Smooth muscle cell (in vitro differentiated cells): ENCODE measurements at regions not wholly inside any gene's neighbourhood (a gene's known extent, or its start where the extent isn't known, plus 50 kb on each side); places are given as distances from the start of the nearest gene placed in this dataset.

Experiments
- DNase-seq: peaks from one replicate; lab custom pipeline; 2025; ENCODE audit not compliant: unreplicated experiment; lab: John Stamatoyannopoulos, UW
- H2AFZ ChIP-seq: fragments of 200-600 bp; sonication (generic); 2 replicates; pipeline ENCODE4 v1.6.0; 2016; ENCODE audit warnings: antibody characterized with exemption, low read depth, mild to moderate bottlenecking
- H3F3A ChIP-seq: fragments of 200-600 bp; sonication (generic); 2 replicates; pipeline ENCODE4 v1.6.0; 2017; ENCODE audit warnings: antibody characterized with exemption, low read depth
- H3K27ac ChIP-seq: fragments of 200-600 bp; sonication (generic); 2 replicates; pipeline ENCODE4 v1.5.1; 2016; ENCODE audit warnings: low read depth, mild to moderate bottlenecking
- H3K27me3 ChIP-seq: fragments of 200-600 bp; sonication (generic); 2 replicates; pipeline ENCODE4 v1.6.1; 2016; ENCODE audit warnings: low read depth, mild to moderate bottlenecking
- H3K36me3 ChIP-seq: fragments of 200-600 bp; sonication (generic); 2 replicates; pipeline ENCODE4 v1.5.1; 2016; ENCODE audit warnings: low read depth
- H3K4me1 ChIP-seq: fragments of 200-600 bp; sonication (generic); 2 replicates; pipeline ENCODE4 v1.5.1; 2016; ENCODE audit warnings: low read depth
- H3K4me2 ChIP-seq: fragments of 200-600 bp; sonication (generic); 2 replicates; pipeline ENCODE4 v1.6.0; 2016; ENCODE audit warnings: mild to moderate bottlenecking
- H3K4me3 ChIP-seq: fragments of 200-600 bp; sonication (generic); 2 replicates; pipeline ENCODE4 v1.5.1; 2016; ENCODE audit warnings: mild to moderate bottlenecking
- H3K79me2 ChIP-seq: fragments of 200-600 bp; sonication (generic); 2 replicates; pipeline ENCODE4 v1.6.0; 2016; ENCODE audit warnings: low read depth, mild to moderate bottlenecking
- H3K9ac ChIP-seq: fragments of 200-600 bp; sonication (generic); 2 replicates; pipeline ENCODE4 v1.6.0; 2016; ENCODE audit warnings: low read depth
- H3K9me3 ChIP-seq: fragments of 200-600 bp; sonication (generic); replicated peaks from 2 replicates; pipeline ENCODE4 v1.5.1; 2016; ENCODE audit warnings: low read depth
- H4K20me1 ChIP-seq: fragments of 200-600 bp; sonication (generic); 2 replicates; pipeline ENCODE4 v1.6.0; 2016; ENCODE audit warnings: low read depth
- WGBS: methylation state at CpG from one replicate; pipeline ENCODE4 v1.1.7; 2016; ENCODE audit warnings: low lambda C conversion rate; 5-methylcytosine and 5-hydroxymethylcytosine counted together
- TF ChIP-seq, protein P1 (sequence below): fragments of 200-600 bp; sonication (generic); IDR thresholded peaks from 2 replicates; pipeline ENCODE4 v1.5.1; 2017; ENCODE audit warnings: borderline replicate concordance, mild to moderate bottlenecking, antibody characterized with exemption; ENCODE audit not compliant: insufficient read depth, poor library complexity, severe bottlenecking

DNA sequence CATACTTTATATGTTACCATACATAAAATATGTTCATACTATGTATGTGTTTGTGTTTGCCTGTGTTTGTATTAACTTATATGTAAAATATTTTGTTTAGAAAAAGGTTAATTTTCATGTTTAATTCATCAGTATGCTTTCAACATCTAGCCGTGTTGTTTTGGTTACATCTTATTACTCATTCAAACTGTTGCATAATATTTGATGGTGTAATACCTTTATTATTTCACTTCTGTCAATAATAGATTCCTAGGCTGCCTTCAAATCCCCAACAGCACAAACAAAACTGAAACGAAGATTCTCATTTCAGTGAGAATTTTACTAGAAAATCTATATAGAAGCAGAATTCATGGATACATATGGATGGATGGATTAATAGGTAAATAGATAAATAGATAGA, 462.3 kb upstream of the ADGRL3 start:
- no peak for DNase-seq
- WGBS, result 29% methylated on average over 2 of the region's 2 CpGs
- no peak overlapping the region for H3K27ac ChIP-seq
- H3K4me1 ChIP-seq, result no peaks in the 10 kb centered on the region
- TF ChIP-seq, protein P1, sequence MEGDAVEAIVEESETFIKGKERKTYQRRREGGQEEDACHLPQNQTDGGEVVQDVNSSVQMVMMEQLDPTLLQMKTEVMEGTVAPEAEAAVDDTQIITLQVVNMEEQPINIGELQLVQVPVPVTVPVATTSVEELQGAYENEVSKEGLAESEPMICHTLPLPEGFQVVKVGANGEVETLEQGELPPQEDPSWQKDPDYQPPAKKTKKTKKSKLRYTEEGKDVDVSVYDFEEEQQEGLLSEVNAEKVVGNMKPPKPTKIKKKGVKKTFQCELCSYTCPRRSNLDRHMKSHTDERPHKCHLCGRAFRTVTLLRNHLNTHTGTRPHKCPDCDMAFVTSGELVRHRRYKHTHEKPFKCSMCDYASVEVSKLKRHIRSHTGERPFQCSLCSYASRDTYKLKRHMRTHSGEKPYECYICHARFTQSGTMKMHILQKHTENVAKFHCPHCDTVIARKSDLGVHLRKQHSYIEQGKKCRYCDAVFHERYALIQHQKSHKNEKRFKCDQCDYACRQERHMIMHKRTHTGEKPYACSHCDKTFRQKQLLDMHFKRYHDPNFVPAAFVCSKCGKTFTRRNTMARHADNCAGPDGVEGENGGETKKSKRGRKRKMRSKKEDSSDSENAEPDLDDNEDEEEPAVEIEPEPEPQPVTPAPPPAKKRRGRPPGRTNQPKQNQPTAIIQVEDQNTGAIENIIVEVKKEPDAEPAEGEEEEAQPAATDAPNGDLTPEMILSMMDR, result no peak
- no peaks in the 10 kb centered on the region for H3K36me3 ChIP-seq
- no peak overlapping the region for H3K9ac ChIP-seq
- H3K27me3 ChIP-seq, result no peaks in the 10 kb centered on the region
- no peak overlapping the region for H2AFZ ChIP-seq
- H3K4me2 ChIP-seq, result no peak overlapping the region
- no peak overlapping the region for H3K4me3 ChIP-seq
- H3F3A ChIP-seq, result no peaks in the 10 kb centered on the region
- H4K20me1 ChIP-seq, result no peaks in the 10 kb centered on the region
- no peaks in the 10 kb centered on the region for H3K79me2 ChIP-seq
- H3K9me3 ChIP-seq, result no peaks in the 10 kb centered on the region

DNA sequence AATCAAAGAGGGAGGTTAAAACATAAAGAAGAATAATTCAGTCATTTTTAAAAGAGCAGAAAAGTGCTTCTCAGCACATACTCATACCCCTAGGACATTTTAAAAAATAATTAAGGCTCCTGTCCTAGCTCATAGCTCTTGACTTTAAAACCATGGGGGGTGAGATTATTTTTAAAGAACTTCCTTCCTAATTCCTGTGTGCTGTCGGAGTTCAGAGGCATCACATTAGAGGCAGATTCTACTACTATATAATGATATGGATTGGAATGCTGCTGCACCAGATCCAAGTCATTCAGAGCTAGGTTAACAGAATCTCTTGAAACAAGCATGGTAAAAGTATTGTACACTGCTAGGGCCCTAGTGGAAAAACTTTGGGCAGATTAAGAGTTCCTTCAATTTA, 456.5 kb upstream of the ADGRL3 start:
- WGBS, result 38% methylated on average over 1 of the region's 1 CpG
- no peak overlapping the region for H3K9ac ChIP-seq
- peak overlapping the region; percentile 29 for H2AFZ ChIP-seq
- no peaks in the 10 kb centered on the region for H4K20me1 ChIP-seq
- no peak overlapping the region for H3K4me3 ChIP-seq
- no peak overlapping the region for H3K27ac ChIP-seq
- H3K4me1 ChIP-seq, result no peaks in the 10 kb centered on the region
- H3K27me3 ChIP-seq, result no peaks in the 10 kb centered on the region
- no peaks in the 10 kb centered on the region for H3F3A ChIP-seq
- no peaks in the 10 kb centered on the region for H3K9me3 ChIP-seq
- H3K36me3 ChIP-seq, result no peaks in the 10 kb centered on the region
- DNase-seq, result no peak
- no peak overlapping the region for H3K4me2 ChIP-seq
- TF ChIP-seq, protein P1, result no peak
- no peaks in the 10 kb centered on the region for H3K79me2 ChIP-seq

DNA sequence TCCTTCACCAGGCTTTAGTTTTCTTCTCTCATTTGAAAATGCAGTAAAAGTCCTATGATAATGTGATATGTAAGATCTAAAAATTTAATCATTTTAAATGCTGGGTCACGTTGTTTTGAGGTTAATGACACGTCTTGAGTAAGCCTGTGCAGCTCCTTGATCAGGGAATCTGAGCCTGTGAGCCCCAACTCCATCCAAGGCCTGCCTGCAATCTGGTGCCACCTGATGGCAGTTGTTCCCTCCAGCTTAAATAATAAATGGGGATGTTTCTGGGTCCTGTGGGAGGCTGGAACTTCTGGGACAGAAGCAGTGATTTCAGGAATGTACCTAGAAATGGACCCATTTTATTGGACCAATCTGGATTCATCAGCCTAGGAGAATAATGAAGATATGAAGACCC, 455.4 kb upstream of the ADGRL3 start:
- Histone ChIP-seq H3K79me2 (no peaks in the 10 kb centered on the region), H3K9me3 (no peaks in the 10 kb centered on the region), H3K4me1 (no peaks in the 10 kb centered on the region), H3K36me3 (no peaks in the 10 kb centered on the region), H3K4me2 (no peak overlapping the region), H3K9ac (no peak overlapping the region), H4K20me1 (no peaks in the 10 kb centered on the region), H3K4me3 (no peak overlapping the region), H3K27ac (no peak overlapping the region), H2AFZ (no peak overlapping the region), H3F3A (no peaks in the 10 kb centered on the region), H3K27me3 (no peaks in the 10 kb centered on the region)
- TF ChIP-seq, protein P1, result no peak
- no peak for DNase-seq
- whole genome bisulfite sequencing, result 59% methylated on average over 2 of the region's 2 CpGs

DNA sequence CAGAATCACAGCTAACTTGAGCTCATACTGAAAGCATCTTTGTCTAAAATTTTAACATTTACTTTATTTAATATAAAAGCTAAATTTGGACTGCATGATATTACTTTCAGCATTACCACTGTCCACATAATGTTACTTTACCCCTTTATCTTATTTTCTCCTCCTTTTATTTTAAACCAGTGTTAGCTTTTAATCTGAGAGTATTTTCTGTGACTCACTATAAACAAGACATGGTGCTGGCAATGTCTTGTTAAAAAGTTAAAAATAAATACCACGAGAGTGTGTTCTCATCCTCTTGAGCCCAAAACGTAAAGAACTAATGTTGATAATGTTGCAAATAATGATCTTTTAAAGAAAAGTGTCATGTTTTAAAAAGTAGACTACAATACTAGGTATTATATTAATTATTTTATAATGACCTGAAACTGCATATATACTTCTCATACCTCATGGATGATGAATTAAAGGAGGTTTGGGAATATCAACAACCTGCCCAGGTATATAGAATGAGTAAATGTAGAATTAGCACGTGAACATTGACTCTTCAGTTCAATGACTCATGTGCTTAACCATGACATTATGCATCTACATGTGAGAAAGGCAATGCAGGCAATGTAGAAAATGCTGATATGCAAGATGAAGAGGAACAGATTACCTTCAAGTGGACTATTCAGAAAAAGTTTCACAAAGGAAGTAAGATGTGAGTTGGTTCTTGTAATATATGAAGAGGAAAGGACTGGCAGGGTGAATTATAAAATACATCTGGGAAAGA, 454.1 kb upstream of the ADGRL3 start:
- H3K27ac ChIP-seq, result no peak overlapping the region
- H3K27me3 ChIP-seq, result no peaks in the 10 kb centered on the region
- H3K4me2 ChIP-seq, result no peak overlapping the region
- H4K20me1 ChIP-seq, result no peaks in the 10 kb centered on the region
- 53% methylated on average over 3 of the region's 3 CpGs for WGBS
- TF ChIP-seq, protein P1, result no peak
- DNase-seq, result no peak
- no peak overlapping the region for H3K9ac ChIP-seq
- no peaks in the 10 kb centered on the region for H3K4me1 ChIP-seq
- H3F3A ChIP-seq, result no peaks in the 10 kb centered on the region
- H3K79me2 ChIP-seq, result no peaks in the 10 kb centered on the region
- no peaks in the 10 kb centered on the region for H3K36me3 ChIP-seq
- H3K9me3 ChIP-seq, result no peaks in the 10 kb centered on the region
- no peak overlapping the region for H3K4me3 ChIP-seq
- no peak overlapping the region for H2AFZ ChIP-seq
